Left colon (tissue), 2 donors: ENCODE measurements at regions not wholly inside any gene's neighbourhood (a gene's known extent, or its start where the extent isn't known, plus 50 kb on each side); places are given as distances from the start of the nearest gene placed in this dataset.

Experiments
- ATAC-seq: fragments of 200-7000 bp; cut with Tn5 transposase; one replicate; pipeline ENCODE4 v1.9.1; 2020; ENCODE audit warnings: mild to moderate bottlenecking, moderate library complexity
- DNase-seq, 2 donors: peaks; one replicate each; pipeline ENCODE4 v3.0.0-alpha.2; 2020
- intact Hi-C, 2 donors: fragments of 100-400 bp; cut with DNase I in 1 of 2; cut with micrococcal nuclease in 1 of 2; formaldehyde crosslinking; loops; one replicate each; pipeline versions ENCODE4 v1.11.2 to v1.14.0; 2022; cut with DNase I, micrococcal nuclease
- donor health status: DM: no; HTN: no; CAD: no.
- donor health status: DM: yes; HTN: yes; CAD: no.

GRCh38 chr1:69413129-69413528 is 154.6 kb upstream of the LRRC7 start:
- intact Hi-C loops: no loop called here
- ATAC-seq (no peak), DNase-seq (no peak)

- intact Hi-C loops: no loop called here
- ATAC-seq (no peak), DNase-seq (no peak)
Measured at GRCh38 chr1:69414574-69414973, 153.1 kb upstream of the LRRC7 start.

GRCh38 chr1:69421286-69421685 is 146.4 kb upstream of the LRRC7 start:
- DNase-seq: no peak
- ATAC-seq: no peak

GRCh38 chr1:69425871-69426270 is 141.9 kb upstream of the LRRC7 start:
- DNase-seq: no peak
- intact Hi-C loops: no loop called here
- ATAC-seq: no peak

More at GRCh38 chr1:69421286-69421685, 146.4 kb upstream of the LRRC7 start:
- intact Hi-C loops: no loop called here

GRCh38 chr1:69426401-69426800 is 141.3 kb upstream of the LRRC7 start:
- intact Hi-C loops: no loop called here
- DNase-seq: no peak
- ATAC-seq: no peak

GRCh38 chr1:69433073-69433472 is 134.6 kb upstream of the LRRC7 start:
- intact Hi-C loops: no loop called here
- DNase-seq (no peak), ATAC-seq (no peak)

- ATAC-seq: no peak
- intact Hi-C loops: no loop called here
- no peak for DNase-seq
Measured at GRCh38 chr1:69436151-69436550, 131.6 kb upstream of the LRRC7 start.

- intact Hi-C loops: no loop called here
- ATAC-seq (no peak), DNase-seq (no peak)
Measured at GRCh38 chr1:69438056-69438795, 129.5 kb upstream of the LRRC7 start.

GRCh38 chr1:69441496-69441895 is 126.2 kb upstream of the LRRC7 start:
- DNase-seq (no peak), ATAC-seq (no peak)
- intact Hi-C loops: no loop called here

GRCh38 chr1:69451196-69451595 is 116.5 kb upstream of the LRRC7 start:
- intact Hi-C loops: no loop called here
- ATAC-seq: no peak
- no peak for DNase-seq

GRCh38 chr1:69455718-69456117 is 112.0 kb upstream of the LRRC7 start:
- ATAC-seq (no peak), DNase-seq (no peak)
- intact Hi-C loops: no loop called here

- no peak for DNase-seq
- no peak for ATAC-seq
- intact Hi-C loops: no loop called here
Measured at GRCh38 chr1:69459244-69459643, 108.5 kb upstream of the LRRC7 start.

- DNase-seq (no peak), ATAC-seq (no peak)
- intact Hi-C loops: no loop called here
Measured at GRCh38 chr1:69475021-69475420, 92.7 kb upstream of the LRRC7 start.

- DNase-seq (no peak), ATAC-seq (no peak)
Measured at GRCh38 chr1:69479734-69480133, 88.0 kb upstream of the LRRC7 start.

GRCh38 chr1:69483246-69483645 is 84.5 kb upstream of the LRRC7 start:
- ATAC-seq: no peak
- no peak for DNase-seq
- intact Hi-C loops: no loop called here

More at GRCh38 chr1:69479734-69480133, 88.0 kb upstream of the LRRC7 start:
- intact Hi-C loops: no loop called here

GRCh38 chr1:69485616-69486015 is 82.1 kb upstream of the LRRC7 start:
- DNase-seq (no peak), ATAC-seq (no peak)
- intact Hi-C loops: no loop called here

- no peak for DNase-seq
- intact Hi-C loops: no loop called here
- ATAC-seq: no peak
Measured at GRCh38 chr1:69491416-69491815, 76.3 kb upstream of the LRRC7 start.

GRCh38 chr1:69492286-69492685 is 75.4 kb upstream of the LRRC7 start:
- ATAC-seq (no peak), DNase-seq (no peak)
- intact Hi-C loops: no loop called here

- DNase-seq (no peak), ATAC-seq (no peak)
- intact Hi-C loops: no loop called here
Measured at GRCh38 chr1:69494221-69494620, 73.5 kb upstream of the LRRC7 start.

GRCh38 chr1:69497441-69498221 is 70.1 kb upstream of the LRRC7 start:
- ATAC-seq (no peak), DNase-seq (no peak)
- intact Hi-C loops: no loop called here

GRCh38 chr1:69498711-69499110 is 69.0 kb upstream of the LRRC7 start:
- intact Hi-C loops: no loop called here
- DNase-seq: no peak
- ATAC-seq: no peak
